ENCODE measurements at regions not wholly inside any gene's neighbourhood (a gene's known extent, or its start where the extent isn't known, plus 50 kb on each side); places are given as distances from the start of the nearest gene placed in this dataset.

DNA sequence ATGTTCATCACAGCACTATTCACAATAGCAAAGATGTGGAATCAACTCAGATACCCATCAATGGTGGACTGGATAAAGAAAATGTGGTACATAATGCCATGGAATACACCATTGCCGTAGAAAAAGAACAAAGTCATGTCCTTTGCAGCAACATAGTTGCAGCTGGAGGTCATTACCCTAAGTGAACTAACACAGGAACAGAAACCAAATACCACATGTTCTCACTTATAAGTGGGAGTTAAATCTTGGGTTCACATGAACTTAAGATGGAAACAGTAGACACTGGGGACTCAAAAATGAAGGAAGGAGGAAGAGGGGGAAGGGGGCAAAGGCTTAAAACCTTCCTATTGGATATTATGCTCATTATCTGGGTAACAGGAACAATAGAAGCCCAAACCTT, 228.1 kb upstream of the RAB6C start:
- H3K27me3 ChIP-seq (ENCODE audit: low read length) = no peaks in the 10 kb centered on the region
- H4K20me1 ChIP-seq (ENCODE audit: low read depth, low read length) = no peaks in the 10 kb centered on the region
- H3K27ac ChIP-seq (ENCODE audit: low read depth, low read length) = no peak overlapping the region
- H3K9me3 ChIP-seq (ENCODE audit: insufficient read depth, low read length) = no peaks in the 10 kb centered on the region
- H3K36me3 ChIP-seq (ENCODE audit: low read length) = no peaks in the 10 kb centered on the region
- no peaks in the 10 kb centered on the region for H3K79me2 ChIP-seq (ENCODE audit: insufficient read depth, low read length)
- no peaks in the 10 kb centered on the region for H3F3A ChIP-seq (ENCODE audit: insufficient read depth)
- H3K9ac ChIP-seq (ENCODE audit: low read length) = no peak overlapping the region
- H3K9me2 ChIP-seq (replicated peaks; ENCODE audit: insufficient read depth, low read length) = no peaks in the 10 kb centered on the region
- no peak overlapping the region for H2AFZ ChIP-seq (ENCODE audit: low read depth, low read length, severe bottlenecking)
- no peak for TF ChIP-seq EZH2phosphoT487 (conservative IDR thresholded peaks at IDR 0.05; ENCODE audit: low read length)
- TF ChIP-seq, protein P1, sequence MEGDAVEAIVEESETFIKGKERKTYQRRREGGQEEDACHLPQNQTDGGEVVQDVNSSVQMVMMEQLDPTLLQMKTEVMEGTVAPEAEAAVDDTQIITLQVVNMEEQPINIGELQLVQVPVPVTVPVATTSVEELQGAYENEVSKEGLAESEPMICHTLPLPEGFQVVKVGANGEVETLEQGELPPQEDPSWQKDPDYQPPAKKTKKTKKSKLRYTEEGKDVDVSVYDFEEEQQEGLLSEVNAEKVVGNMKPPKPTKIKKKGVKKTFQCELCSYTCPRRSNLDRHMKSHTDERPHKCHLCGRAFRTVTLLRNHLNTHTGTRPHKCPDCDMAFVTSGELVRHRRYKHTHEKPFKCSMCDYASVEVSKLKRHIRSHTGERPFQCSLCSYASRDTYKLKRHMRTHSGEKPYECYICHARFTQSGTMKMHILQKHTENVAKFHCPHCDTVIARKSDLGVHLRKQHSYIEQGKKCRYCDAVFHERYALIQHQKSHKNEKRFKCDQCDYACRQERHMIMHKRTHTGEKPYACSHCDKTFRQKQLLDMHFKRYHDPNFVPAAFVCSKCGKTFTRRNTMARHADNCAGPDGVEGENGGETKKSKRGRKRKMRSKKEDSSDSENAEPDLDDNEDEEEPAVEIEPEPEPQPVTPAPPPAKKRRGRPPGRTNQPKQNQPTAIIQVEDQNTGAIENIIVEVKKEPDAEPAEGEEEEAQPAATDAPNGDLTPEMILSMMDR (IDR thresholded peaks at IDR 0.05; ENCODE audit: insufficient read depth, low read length, poor library complexity, severe bottlenecking) = no peak
- H3K4me2 ChIP-seq (ENCODE audit: low read depth, low read length, poor library complexity, severe bottlenecking) = no peak overlapping the region
- H3K4me3 ChIP-seq (ENCODE audit: insufficient read depth, low read length, poor library complexity, severe bottlenecking) = no peak overlapping the region

DNA sequence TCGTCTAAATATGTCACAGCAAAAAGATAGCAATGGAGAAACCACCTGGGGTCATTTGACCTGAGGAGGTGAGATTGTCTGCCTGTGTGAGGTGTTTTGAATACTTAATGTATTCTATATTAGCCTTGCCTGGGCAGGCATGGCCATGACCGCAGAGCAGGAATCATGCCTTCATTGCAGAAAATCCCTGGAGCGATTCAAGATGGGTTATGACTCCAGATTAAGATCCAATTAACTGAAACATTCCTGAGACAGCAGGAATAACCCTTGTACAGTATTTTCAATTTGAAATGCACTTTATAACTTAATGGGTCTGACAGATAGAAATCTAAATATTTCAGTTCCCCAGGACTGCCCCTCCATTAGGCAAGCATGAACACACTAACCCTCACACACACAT, 227.3 kb upstream of the RAB6C start:
- Histone ChIP-seq H3K4me2 (ENCODE audit: low read depth, low read length, poor library complexity, severe bottlenecking) (no peak overlapping the region), H3K9me3 (ENCODE audit: insufficient read depth, low read length) (no peaks in the 10 kb centered on the region), H4K20me1 (ENCODE audit: low read depth, low read length) (no peaks in the 10 kb centered on the region), H2AFZ (ENCODE audit: low read depth, low read length, severe bottlenecking) (no peak overlapping the region), H3K9me2 (replicated peaks; ENCODE audit: insufficient read depth, low read length) (no peaks in the 10 kb centered on the region), H3K36me3 (ENCODE audit: low read length) (no peaks in the 10 kb centered on the region), H3K27me3 (ENCODE audit: low read length) (no peaks in the 10 kb centered on the region), H3F3A (ENCODE audit: insufficient read depth) (no peaks in the 10 kb centered on the region), H3K9ac (ENCODE audit: low read length) (no peak overlapping the region), H3K27ac (ENCODE audit: low read depth, low read length) (no peak overlapping the region), H3K4me3 (ENCODE audit: insufficient read depth, low read length, poor library complexity, severe bottlenecking) (no peak overlapping the region), H3K79me2 (ENCODE audit: insufficient read depth, low read length) (no peaks in the 10 kb centered on the region)
- no peak for TF ChIP-seq EZH2phosphoT487 (conservative IDR thresholded peaks at IDR 0.05; ENCODE audit: low read length)
- TF ChIP-seq, protein P1 (IDR thresholded peaks at IDR 0.05; ENCODE audit: insufficient read depth, low read length, poor library complexity, severe bottlenecking) = no peak

DNA sequence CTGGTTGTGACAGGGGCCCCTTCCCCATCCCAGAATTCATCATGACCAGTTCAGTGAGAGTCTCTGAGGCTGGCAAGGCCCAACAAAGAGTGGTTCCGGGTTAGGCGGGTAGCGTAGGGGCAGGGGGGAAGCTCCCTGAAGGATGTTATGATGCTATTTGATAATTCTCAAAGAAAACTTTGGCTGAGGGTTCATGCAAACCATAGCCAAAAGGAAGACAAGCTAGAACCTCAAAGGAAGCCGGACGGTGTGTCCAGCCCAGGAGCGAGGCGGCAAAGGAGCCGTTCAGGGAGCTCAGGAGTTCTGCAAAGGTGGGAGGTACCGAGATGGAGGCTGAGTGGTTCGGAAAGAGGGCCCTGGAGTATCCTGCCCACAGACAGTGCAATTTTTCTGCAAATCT, 226.8 kb upstream of the RAB6C start:
- H3K4me3 ChIP-seq (ENCODE audit: insufficient read depth, low read length, poor library complexity, severe bottlenecking) = no peak overlapping the region
- H3K36me3 ChIP-seq (ENCODE audit: low read length) = no peaks in the 10 kb centered on the region
- H3K9ac ChIP-seq (ENCODE audit: low read length) = no peak overlapping the region
- H2AFZ ChIP-seq (ENCODE audit: low read depth, low read length, severe bottlenecking) = no peak overlapping the region
- H4K20me1 ChIP-seq (ENCODE audit: low read depth, low read length) = no peaks in the 10 kb centered on the region
- H3K79me2 ChIP-seq (ENCODE audit: insufficient read depth, low read length) = no peaks in the 10 kb centered on the region
- no peaks in the 10 kb centered on the region for H3K9me2 ChIP-seq (replicated peaks; ENCODE audit: insufficient read depth, low read length)
- no peaks in the 10 kb centered on the region for H3K27me3 ChIP-seq (ENCODE audit: low read length)
- H3K4me2 ChIP-seq (ENCODE audit: low read depth, low read length, poor library complexity, severe bottlenecking) = no peak overlapping the region
- H3K27ac ChIP-seq (ENCODE audit: low read depth, low read length) = no peak overlapping the region
- no peaks in the 10 kb centered on the region for H3F3A ChIP-seq (ENCODE audit: insufficient read depth)
- no peaks in the 10 kb centered on the region for H3K9me3 ChIP-seq (ENCODE audit: insufficient read depth, low read length)
- no peak for TF ChIP-seq EZH2phosphoT487 (conservative IDR thresholded peaks at IDR 0.05; ENCODE audit: low read length)
- TF ChIP-seq, protein P1 (IDR thresholded peaks at IDR 0.05; ENCODE audit: insufficient read depth, low read length, poor library complexity, severe bottlenecking) = no peak

DNA sequence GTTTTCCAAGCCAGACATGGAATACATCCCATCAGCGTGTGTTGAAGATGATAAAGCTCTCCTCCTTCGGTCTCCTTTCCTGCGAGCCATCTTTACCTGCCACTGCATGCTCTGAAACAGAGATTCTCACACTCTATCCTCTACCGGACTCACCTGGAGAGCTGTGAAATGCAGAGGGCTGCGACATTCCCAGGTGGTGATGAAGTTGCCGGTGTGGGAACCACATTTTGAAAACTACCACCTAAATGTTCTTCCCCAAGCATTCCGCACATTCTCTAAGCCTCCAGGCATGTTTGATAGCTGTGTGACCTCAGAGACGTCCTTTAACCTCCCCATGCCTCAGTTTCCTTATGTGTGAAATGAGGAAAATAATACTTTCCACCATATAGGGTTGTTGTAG, 226.2 kb upstream of the RAB6C start:
- Histone ChIP-seq H4K20me1 (ENCODE audit: low read depth, low read length) (no peaks in the 10 kb centered on the region), H3K4me3 (ENCODE audit: insufficient read depth, low read length, poor library complexity, severe bottlenecking) (no peak overlapping the region), H3K27me3 (ENCODE audit: low read length) (no peaks in the 10 kb centered on the region), H2AFZ (ENCODE audit: low read depth, low read length, severe bottlenecking) (no peak overlapping the region), H3K36me3 (ENCODE audit: low read length) (no peaks in the 10 kb centered on the region), H3K79me2 (ENCODE audit: insufficient read depth, low read length) (no peaks in the 10 kb centered on the region), H3K27ac (ENCODE audit: low read depth, low read length) (no peak overlapping the region), H3K9me3 (ENCODE audit: insufficient read depth, low read length) (no peaks in the 10 kb centered on the region), H3K9ac (ENCODE audit: low read length) (no peak overlapping the region), H3F3A (ENCODE audit: insufficient read depth) (no peaks in the 10 kb centered on the region), H3K9me2 (replicated peaks; ENCODE audit: insufficient read depth, low read length) (no peaks in the 10 kb centered on the region), H3K4me2 (ENCODE audit: low read depth, low read length, poor library complexity, severe bottlenecking) (no peak overlapping the region)
- TF ChIP-seq, protein P1 (IDR thresholded peaks at IDR 0.05; ENCODE audit: insufficient read depth, low read length, poor library complexity, severe bottlenecking) = no peak
- TF ChIP-seq EZH2phosphoT487 (conservative IDR thresholded peaks at IDR 0.05; ENCODE audit: low read length) = no peak
